ENCODE measurements at regions not wholly inside any gene's neighbourhood (a gene's known extent, or its start where the extent isn't known, plus 50 kb on each side); places are given as distances from the start of the nearest gene placed in this dataset.

- WGBS (ENCODE audit: low lambda C conversion rate): 14% methylated on average over 10 of the region's 11 CpGs
- no peaks in the 10 kb centered on the region for H3K36me3 ChIP-seq (replicated peaks in 1 of 2; ENCODE audit: control insufficient read depth in 1 of 2, insufficient read depth in 2 of 2, low read length in 1 of 2)
- peaks cover 22% of the 10 kb centered on the region; the same call in 1 of the 2 replicates for H3K27me3 ChIP-seq (ENCODE audit: insufficient read depth)
- DNase-seq: no peak
- no peaks in the 10 kb centered on the region for H4K20me1 ChIP-seq (ENCODE audit: insufficient read depth)
- H3K9me2 ChIP-seq: no peaks in the 10 kb centered on the region
- no peak overlapping the region for H3K9ac ChIP-seq
- H3F3A ChIP-seq (replicated peaks; ENCODE audit: insufficient read depth): no peaks in the 10 kb centered on the region
- H3K9me3 ChIP-seq: no peaks in the 10 kb centered on the region
- no peak overlapping the region for H2AFZ ChIP-seq (ENCODE audit: low read depth)
- no peak overlapping the region for H3K4me2 ChIP-seq
- ChIA-PET CTCF (no interaction called here), POLR2A (no interaction called here)
- H3K4me1 ChIP-seq (ENCODE audit: control insufficient read depth in 1 of 2, insufficient read depth in 2 of 2, low read depth in 1 of 2, low read length in 1 of 2): no peaks in the 10 kb centered on the region
- no peak for TF ChIP-seq ELF1 (IDR thresholded peaks at IDR 0.05)
- no peak for TF ChIP-seq RCOR1 (IDR thresholded peaks at IDR 0.05; ENCODE audit: low read length)
- no peak for TF ChIP-seq CTCF (IDR thresholded peaks at IDR 0.05)
- no peak for TF ChIP-seq MXI1 (IDR thresholded peaks at IDR 0.05; ENCODE audit: low read depth, low read length)
- TF ChIP-seq USF1 (IDR thresholded peaks at IDR 0.05; ENCODE audit: borderline replicate concordance, low read depth): no peak
- no peak for TF ChIP-seq NRF1 (IDR thresholded peaks at IDR 0.05; ENCODE audit: low read depth, low read length)
- TF ChIP-seq GATA2 (CRISPR knock-in tag; IDR thresholded peaks at IDR 0.05): no peak
- TF ChIP-seq MEF2A (IDR thresholded peaks at IDR 0.05; ENCODE audit: borderline replicate concordance, low read depth): no peak
- TF ChIP-seq POLR2AphosphoS5 (IDR thresholded peaks at IDR 0.05; ENCODE audit: low read depth, low read length): no peak
- no peak for TF ChIP-seq FOXM1 (IDR thresholded peaks at IDR 0.05; ENCODE audit: low read depth)
- TF ChIP-seq YY1 (IDR thresholded peaks at IDR 0.05; ENCODE audit: low read depth): no peak
- no peak for TF ChIP-seq TCF12 (IDR thresholded peaks at IDR 0.05)
- no peak for TF ChIP-seq MAX (IDR thresholded peaks at IDR 0.05; ENCODE audit: low read depth)
- no peak for TF ChIP-seq PBX3 (IDR thresholded peaks at IDR 0.05)
- no peak for TF ChIP-seq USF2 (IDR thresholded peaks at IDR 0.05; ENCODE audit: borderline replicate concordance, low read depth, low read length)
- no peak overlapping the region for H3K27ac ChIP-seq (ENCODE audit: low read depth in 2 of 2, low read length in 1 of 2)
- no peaks in the 10 kb centered on the region for H3K79me2 ChIP-seq (ENCODE audit: insufficient read depth)
- H3K4me3 ChIP-seq (ENCODE audit: low read depth in 2 of 2, low read length in 1 of 2): no peak overlapping the region
These were observed 272.1 kb downstream of the BCL11B start for GRCh38 chr14:98999901-99000300.

Measured in SK-N-SH (cell line).